ENCODE measurements at regions not wholly inside any gene's neighbourhood (a gene's known extent, or its start where the extent isn't known, plus 50 kb on each side); places are given as distances from the start of the nearest gene placed in this dataset.

- TF ChIP-seq POLR2A (IDR thresholded peaks at IDR 0.05) (no peak), CTCF (IDR thresholded peaks at IDR 0.05) (no peak)
Observed at GRCh38 chr22:48856308-48856615, 971.4 kb downstream of the BRD1 start.

All from adrenal gland (tissue), 5 donors.